ENCODE measurements at regions not wholly inside any gene's neighbourhood (a gene's known extent, or its start where the extent isn't known, plus 50 kb on each side); places are given as distances from the start of the nearest gene placed in this dataset.

- Histone ChIP-seq H2BK20ac (ENCODE audit: low read length) (no peak overlapping the region), H3K36me3 (ENCODE audit: control insufficient read depth in 2 of 4, insufficient read depth in 4 of 4, low read length in 3 of 4) (no peaks in the 10 kb centered on the region), H3K79me1 (ENCODE audit: low read depth, low read length) (no peaks in the 10 kb centered on the region), H2BK5ac (ENCODE audit: low read depth, low read length) (no peak overlapping the region), H3K27ac (ENCODE audit: low read depth, low read length) (no peak overlapping the region), H2BK12ac (ENCODE audit: low read depth, low read length) (no peak overlapping the region), H4K20me1 (replicated peaks in 1 of 2; ENCODE audit: control insufficient read depth in 1 of 2, insufficient read depth in 2 of 2, low read length in 2 of 2) (no peaks in the 10 kb centered on the region), H2BK120ac (replicated peaks; ENCODE audit: low read depth, low read length) (no peak overlapping the region), H2BK15ac (ENCODE audit: low read length) (no peak overlapping the region), H3K4me1 (replicated peaks in 1 of 4; ENCODE audit: control insufficient read depth in 3 of 4, insufficient read depth in 4 of 4, low read length in 3 of 4) (peaks cover 0 to 5% (median 1%) of the 10 kb centered on the region in 4 experiments; a peak in 4 of 7 replicates), H3K4me3 (ENCODE audit: extremely low read depth in 1 of 4, insufficient read depth in 2 of 4, low read depth in 3 of 4, low read length in 4 of 4) (no peak overlapping the region), H2AK5ac (ENCODE audit: low read depth, low read length) (no peak overlapping the region), H3K27me3 (replicated peaks in 1 of 4; ENCODE audit: control insufficient read depth in 3 of 4, extremely low read depth in 1 of 4, insufficient read depth in 3 of 4, low read length in 3 of 4) (no peaks in the 10 kb centered on the region; a peak in 1 of 7 replicates), H4K8ac (ENCODE audit: extremely low read depth, insufficient read depth, low read length) (no peak overlapping the region), H3K9ac (replicated peaks in 1 of 4; ENCODE audit: extremely low read depth in 1 of 4, low read depth in 3 of 4, low read length in 3 of 4) (no peak overlapping the region), H3K9me3 (ENCODE audit: insufficient read depth in 2 of 2, low read depth in 1 of 2, low read length in 1 of 2) (no peaks in the 10 kb centered on the region), H3K23ac (ENCODE audit: insufficient read length) (no peak overlapping the region), H3K56ac (replicated peaks; ENCODE audit: insufficient read length, low read depth, low read length) (no peak overlapping the region), H3K18ac (ENCODE audit: extremely low read depth, low read length) (no peak overlapping the region), H4K91ac (replicated peaks; ENCODE audit: insufficient read length, low read length) (no peak overlapping the region), H3K14ac (ENCODE audit: insufficient read length) (no peak overlapping the region), H4K5ac (ENCODE audit: insufficient read length, low read depth, low read length) (no peak overlapping the region), H3K23me2 (ENCODE audit: low read depth, low read length) (no peaks in the 10 kb centered on the region), H3K4me2 (ENCODE audit: insufficient read depth in 1 of 2, low read depth in 2 of 2, low read length in 2 of 2) (no peak overlapping the region), H3K4ac (replicated peaks; ENCODE audit: insufficient read length, low read depth, low read length) (no peak overlapping the region), H3K79me2 (ENCODE audit: control insufficient read depth in 1 of 2, insufficient read depth in 2 of 2, low read length in 2 of 2) (no peaks in the 10 kb centered on the region), H2AFZ (ENCODE audit: low read length) (no peak overlapping the region)
- DNase-seq (ENCODE audit: low read depth in 1 of 2, low spot score in 2 of 2) = no peak
- ChIA-PET CTCF (ENCODE audit: partially characterized antibody) (interaction anchor here (0.9 to 2.2 kb wide), 5 partner anchors 8 to 464 kb away, joined by 3 to 12 read pairs (median 3); no protein-coding TSS in a partner anchor), POLR2A (ENCODE audit: partially characterized antibody) (no interaction called here)
- FAIRE-seq = no peak
- WGBS, 2 experiments (ENCODE audit: extremely low coverage in 1 of 2, insufficient coverage in 1 of 2, insufficient read length in 1 of 2, insufficient replicate concordance in 2 of 2, low coverage in 1 of 2, low lambda C conversion rate in 2 of 2, missing lambda C conversion rate in 1 of 2) = 87% methylated on average over 7 of the region's 7 CpGs; no CpG with 5 or more reads in 1 of the 2 experiments
- no peak for TF ChIP-seq TAF1 (IDR thresholded peaks at IDR 0.05; ENCODE audit: low read depth, low read length)
- no peak for TF ChIP-seq EGR1 (IDR thresholded peaks at IDR 0.05; ENCODE audit: borderline replicate concordance, low read depth, low read length)
- TF ChIP-seq ASH2L (IDR thresholded peaks at IDR 0.05; ENCODE audit: low read length) = no peak
- no peak for TF ChIP-seq SP1 (IDR thresholded peaks at IDR 0.05; ENCODE audit: low read depth, low read length)
- no peak for TF ChIP-seq TCF12 (IDR thresholded peaks at IDR 0.05; ENCODE audit: low read depth, low read length)
- no peak for TF ChIP-seq BRCA1 (IDR thresholded peaks at IDR 0.05; ENCODE audit: low read depth, low read length)
- TF ChIP-seq SIN3A (conservative IDR thresholded peaks at IDR 0.05 in 1 of 2, IDR thresholded peaks at IDR 0.05 in 1 of 2; ENCODE audit: low read depth in 1 of 2, low read length in 2 of 2) = no peak
- no peak for TF ChIP-seq TAF7 (optimal IDR thresholded peaks at IDR 0.05; ENCODE audit: borderline replicate concordance, low read depth, low read length)
- no peak for TF ChIP-seq CREB1 (IDR thresholded peaks at IDR 0.05)
- TF ChIP-seq GABPA (IDR thresholded peaks at IDR 0.05; ENCODE audit: borderline replicate concordance, insufficient read depth, low read length) = no peak
These were observed 61.5 kb upstream of the RNU6ATAC start for GRCh38 chr9:134225816-134226215.
